ENCODE measurements at regions not wholly inside any gene's neighbourhood (a gene's known extent, or its start where the extent isn't known, plus 50 kb on each side); places are given as distances from the start of the nearest gene placed in this dataset.

GRCh38 chrX:69321789-69322188 is 156.5 kb upstream of the PJA1 start:
- no peak overlapping the region for H2AFZ ChIP-seq (ENCODE audit: low read depth, low read length, poor library complexity, severe bottlenecking)
- no peak overlapping the region for H3K4me2 ChIP-seq (ENCODE audit: low read length)
- no peak overlapping the region for H3K4me3 ChIP-seq (replicated peaks in 1 of 2; ENCODE audit: low read depth in 1 of 2, low read length in 2 of 2)
- H3K9me2 ChIP-seq (ENCODE audit: insufficient read depth) = no peaks in the 10 kb centered on the region
- H4K20me1 ChIP-seq (ENCODE audit: insufficient read depth) = no peaks in the 10 kb centered on the region
- no peaks in the 10 kb centered on the region for H3K79me2 ChIP-seq (ENCODE audit: insufficient read depth, low read length)
- BruUV-seq (replicated peaks) = no TSS peak
- TF ChIP-seq ZFX (IDR thresholded peaks at IDR 0.05) = no peak
- TF ChIP-seq EGR1 (IDR thresholded peaks at IDR 0.05; ENCODE audit: low read depth) = no peak
- TF ChIP-seq SRF (IDR thresholded peaks at IDR 0.05; ENCODE audit: low read depth) = no peak
- no peak for TF ChIP-seq CBX3 (IDR thresholded peaks at IDR 0.05; ENCODE audit: low read depth)
- no peak for TF ChIP-seq EZH2phosphoT487 (IDR thresholded peaks at IDR 0.05; ENCODE audit: borderline replicate concordance)
- no peak for TF ChIP-seq REST (IDR thresholded peaks at IDR 0.05; ENCODE audit: low read depth)
- TF ChIP-seq SP1 (IDR thresholded peaks at IDR 0.05; ENCODE audit: low read depth) = no peak
- no peak for TF ChIP-seq FOSL1 (IDR thresholded peaks at IDR 0.05; ENCODE audit: low read depth)
- TF ChIP-seq CEBPB (IDR thresholded peaks at IDR 0.05; ENCODE audit: low read depth) = no peak
- TF ChIP-seq, protein P1, sequence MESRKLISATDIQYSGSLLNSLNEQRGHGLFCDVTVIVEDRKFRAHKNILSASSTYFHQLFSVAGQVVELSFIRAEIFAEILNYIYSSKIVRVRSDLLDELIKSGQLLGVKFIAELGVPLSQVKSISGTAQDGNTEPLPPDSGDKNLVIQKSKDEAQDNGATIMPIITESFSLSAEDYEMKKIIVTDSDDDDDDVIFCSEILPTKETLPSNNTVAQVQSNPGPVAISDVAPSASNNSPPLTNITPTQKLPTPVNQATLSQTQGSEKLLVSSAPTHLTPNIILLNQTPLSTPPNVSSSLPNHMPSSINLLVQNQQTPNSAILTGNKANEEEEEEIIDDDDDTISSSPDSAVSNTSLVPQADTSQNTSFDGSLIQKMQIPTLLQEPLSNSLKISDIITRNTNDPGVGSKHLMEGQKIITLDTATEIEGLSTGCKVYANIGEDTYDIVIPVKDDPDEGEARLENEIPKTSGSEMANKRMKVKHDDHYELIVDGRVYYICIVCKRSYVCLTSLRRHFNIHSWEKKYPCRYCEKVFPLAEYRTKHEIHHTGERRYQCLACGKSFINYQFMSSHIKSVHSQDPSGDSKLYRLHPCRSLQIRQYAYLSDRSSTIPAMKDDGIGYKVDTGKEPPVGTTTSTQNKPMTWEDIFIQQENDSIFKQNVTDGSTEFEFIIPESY (IDR thresholded peaks at IDR 0.05; ENCODE audit: extremely low read depth, insufficient replicate concordance, low read length) = no peak
- no peak for TF ChIP-seq JUND (IDR thresholded peaks at IDR 0.05)
- no peak for TF ChIP-seq TCF7L2 (IDR thresholded peaks at IDR 0.05; ENCODE audit: borderline replicate concordance, extremely low read depth, insufficient read depth, insufficient read length)
- TF ChIP-seq EZH2 (IDR thresholded peaks at IDR 0.05) = no peak
- no peak for TF ChIP-seq CTCF (IDR thresholded peaks at IDR 0.05 in 2 of 3, conservative IDR thresholded peaks at IDR 0.05 in 1 of 3; ENCODE audit: borderline replicate concordance in 1 of 3, insufficient read depth in 1 of 3, low read depth in 2 of 3, low read length in 2 of 3)
- no peak for TF ChIP-seq SIN3A (IDR thresholded peaks at IDR 0.05; ENCODE audit: low read depth)
- no peak for TF ChIP-seq RAD21 (IDR thresholded peaks at IDR 0.05; ENCODE audit: low read depth)
- TF ChIP-seq POLR2AphosphoS5 (IDR thresholded peaks at IDR 0.05; ENCODE audit: low read depth, low read length) = no peak
- no peak for TF ChIP-seq ELF1 (IDR thresholded peaks at IDR 0.05; ENCODE audit: borderline replicate concordance, low read depth)
- H3K4me1 ChIP-seq (ENCODE audit: control insufficient read depth in 1 of 2, insufficient read depth in 2 of 2, low read length in 2 of 2) = no peaks in the 10 kb centered on the region
- intact Hi-C loops (cut with micrococcal nuclease) = no loop called here
- no peak overlapping the region for H3K9ac ChIP-seq (ENCODE audit: low read length)
- no peak for ATAC-seq
- RAD21 ChIA-PET (ENCODE audit: low non-redundant PET in 1 of 2, low total read pairs in 2 of 2, uncharacterized antibody in 2 of 2, unreplicated experiment in 2 of 2) = no interaction called here
- H3K27me3 ChIP-seq (ENCODE audit: insufficient read depth, low read length) = no peaks in the 10 kb centered on the region
- DNase-seq (ENCODE audit: low read depth, low spot score) = no peak
- no peak overlapping the region for H3K27ac ChIP-seq (ENCODE audit: low read depth, low read length)
- POLR2A ChIA-PET = no interaction called here
- H3K9me3 ChIP-seq (ENCODE audit: control insufficient read depth in 1 of 2, insufficient read depth in 1 of 2, low read depth in 1 of 2, low read length in 2 of 2) = no peaks in the 10 kb centered on the region
- no peaks in the 10 kb centered on the region for H3K36me3 ChIP-seq (ENCODE audit: control insufficient read depth in 1 of 2, insufficient read depth in 2 of 2, low read length in 2 of 2)
- CTCF ChIA-PET = no interaction called here
